ENCODE measurements at regions not wholly inside any gene's neighbourhood (a gene's known extent, or its start where the extent isn't known, plus 50 kb on each side); places are given as distances from the start of the nearest gene placed in this dataset.

GRCh38 chr1:70820995-70821394 is 226.6 kb downstream of the PTGER3 start:
- no peaks in the 10 kb centered on the region for H3K36me3 ChIP-seq (ENCODE audit: low read depth)
- no peaks in the 10 kb centered on the region for H3K27me3 ChIP-seq (ENCODE audit: insufficient read depth, low read depth)
- ChIA-PET CTCF (no interaction called here), POLR2A (ENCODE audit: unreplicated experiment) (no interaction called here)
- no peaks in the 10 kb centered on the region for H4K20me1 ChIP-seq (ENCODE audit: insufficient read depth)
- H3K4me2 ChIP-seq: no peak overlapping the region
- no peaks in the 10 kb centered on the region for H3K4me1 ChIP-seq (replicated peaks; ENCODE audit: insufficient read depth)
- BruUV-seq (replicated peaks): no TSS peak
- no peaks in the 10 kb centered on the region for H3F3A ChIP-seq (ENCODE audit: insufficient read depth, low read depth)
- DNase-seq: no peak
- H3K9me3 ChIP-seq (ENCODE audit: insufficient read depth, low read depth): no peaks in the 10 kb centered on the region
- no peak overlapping the region for H3K27ac ChIP-seq
- no peak overlapping the region for H2AFZ ChIP-seq
- no peaks in the 10 kb centered on the region for H3K9me2 ChIP-seq (ENCODE audit: insufficient read depth)
- H3K4me3 ChIP-seq: no peak overlapping the region
- intact Hi-C loops (cut with micrococcal nuclease; ENCODE audit: unreplicated experiment): no loop called here
- H3K79me2 ChIP-seq (ENCODE audit: low read depth): no peaks in the 10 kb centered on the region
- TF ChIP-seq EZH2 (IDR thresholded peaks at IDR 0.05; ENCODE audit: low read depth): no peak
- TF ChIP-seq CTCF (conservative IDR thresholded peaks at IDR 0.05): no peak

GRCh38 chr1:70826428-70826827 is 221.2 kb downstream of the PTGER3 start:
- no peak for DNase-seq
- no peaks in the 10 kb centered on the region for H3K27me3 ChIP-seq (ENCODE audit: insufficient read depth, low read depth)
- H3K9me2 ChIP-seq (ENCODE audit: insufficient read depth): no peaks in the 10 kb centered on the region
- no peak overlapping the region for H3K27ac ChIP-seq
- POLR2A ChIA-PET (ENCODE audit: unreplicated experiment): no interaction called here
- no peak overlapping the region for H2AFZ ChIP-seq
- no peak overlapping the region for H3K4me2 ChIP-seq
- H3K79me2 ChIP-seq (ENCODE audit: low read depth): no peaks in the 10 kb centered on the region
- H3K36me3 ChIP-seq (ENCODE audit: low read depth): no peaks in the 10 kb centered on the region
- TF ChIP-seq CTCF (conservative IDR thresholded peaks at IDR 0.05) (no peak), EZH2 (IDR thresholded peaks at IDR 0.05; ENCODE audit: low read depth) (no peak)
- no peaks in the 10 kb centered on the region for H3F3A ChIP-seq (ENCODE audit: insufficient read depth, low read depth)
- BruUV-seq (replicated peaks): no TSS peak
- CTCF ChIA-PET: no interaction called here
- no peaks in the 10 kb centered on the region for H4K20me1 ChIP-seq (ENCODE audit: insufficient read depth)
- no peaks in the 10 kb centered on the region for H3K4me1 ChIP-seq (replicated peaks; ENCODE audit: insufficient read depth)
- no peak overlapping the region for H3K4me3 ChIP-seq
- no peaks in the 10 kb centered on the region for H3K9me3 ChIP-seq (ENCODE audit: insufficient read depth, low read depth)
- intact Hi-C loops (cut with micrococcal nuclease; ENCODE audit: unreplicated experiment): no loop called here

- Histone ChIP-seq H3K27me3 (ENCODE audit: insufficient read depth, low read depth) (no peaks in the 10 kb centered on the region), H3K9me2 (ENCODE audit: insufficient read depth) (no peaks in the 10 kb centered on the region), H3F3A (ENCODE audit: insufficient read depth, low read depth) (no peaks in the 10 kb centered on the region), H3K4me2 (no peak overlapping the region), H3K27ac (no peak overlapping the region), H2AFZ (no peak overlapping the region), H3K4me3 (no peak overlapping the region), H3K79me2 (ENCODE audit: low read depth) (no peaks in the 10 kb centered on the region), H3K9me3 (ENCODE audit: insufficient read depth, low read depth) (no peaks in the 10 kb centered on the region), H3K36me3 (ENCODE audit: low read depth) (no peaks in the 10 kb centered on the region), H4K20me1 (ENCODE audit: insufficient read depth) (no peaks in the 10 kb centered on the region), H3K4me1 (replicated peaks; ENCODE audit: insufficient read depth) (no peaks in the 10 kb centered on the region)
- no TSS peak for BruUV-seq (replicated peaks)
- intact Hi-C loops (cut with micrococcal nuclease; ENCODE audit: unreplicated experiment): no loop called here
- no peak for DNase-seq
- TF ChIP-seq CTCF (conservative IDR thresholded peaks at IDR 0.05) (no peak), EZH2 (IDR thresholded peaks at IDR 0.05; ENCODE audit: low read depth) (no peak)
- ChIA-PET CTCF (no interaction called here), POLR2A (ENCODE audit: unreplicated experiment) (no interaction called here)
Measured at GRCh38 chr1:70827030-70827429, 220.6 kb downstream of the PTGER3 start.

All from PC-9 (cell line).